Ecto neural progenitor cell (in vitro differentiated cells): ENCODE measurements at regions not wholly inside any gene's neighbourhood (a gene's known extent, or its start where the extent isn't known, plus 50 kb on each side); places are given as distances from the start of the nearest gene placed in this dataset.

Source experiments
- DNase-seq: peaks from one replicate; pipeline ENCODE4 v3.0.0-alpha.2; 2018; ENCODE audit warnings: low spot score

DNA sequence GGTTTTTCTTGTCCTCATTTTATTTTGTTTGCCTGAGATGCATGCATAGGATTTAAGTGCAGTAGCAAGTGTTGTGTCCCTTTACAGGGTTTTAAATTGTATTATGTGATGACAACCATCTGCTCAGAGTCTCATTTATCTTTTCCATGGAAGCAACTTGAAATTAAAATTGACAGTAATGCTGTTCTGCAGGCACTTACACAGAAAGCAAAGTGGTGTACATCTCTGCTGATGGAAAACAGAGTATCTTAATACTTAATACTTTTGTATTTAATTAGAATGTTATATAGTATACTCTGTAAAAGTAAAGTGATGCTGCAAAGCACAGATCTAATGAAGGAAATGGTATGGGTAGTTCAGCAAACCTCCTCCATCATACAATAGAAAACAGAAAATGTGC is 482.9 kb downstream of the POM121L12 start:
- no peak for DNase-seq

DNA sequence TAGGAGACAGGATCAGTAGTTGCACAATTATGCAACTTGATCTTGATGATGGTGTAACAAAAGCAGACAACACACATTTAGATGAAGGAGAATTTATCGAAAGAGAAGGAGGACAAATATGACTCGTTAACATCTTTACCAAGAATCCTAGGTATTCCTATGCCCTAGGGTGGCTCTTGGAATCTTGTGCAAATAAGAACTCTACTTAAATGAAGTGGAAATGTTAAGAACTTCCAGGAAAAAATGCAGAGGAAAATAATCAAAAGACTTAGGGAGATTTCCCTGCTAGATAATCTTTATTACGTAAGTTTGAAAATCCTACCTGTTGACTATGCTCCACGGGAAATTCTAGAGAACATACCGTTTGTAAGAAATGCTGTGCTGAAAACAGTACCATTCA is 485.4 kb downstream of the POM121L12 start:
- no peak for DNase-seq

DNA sequence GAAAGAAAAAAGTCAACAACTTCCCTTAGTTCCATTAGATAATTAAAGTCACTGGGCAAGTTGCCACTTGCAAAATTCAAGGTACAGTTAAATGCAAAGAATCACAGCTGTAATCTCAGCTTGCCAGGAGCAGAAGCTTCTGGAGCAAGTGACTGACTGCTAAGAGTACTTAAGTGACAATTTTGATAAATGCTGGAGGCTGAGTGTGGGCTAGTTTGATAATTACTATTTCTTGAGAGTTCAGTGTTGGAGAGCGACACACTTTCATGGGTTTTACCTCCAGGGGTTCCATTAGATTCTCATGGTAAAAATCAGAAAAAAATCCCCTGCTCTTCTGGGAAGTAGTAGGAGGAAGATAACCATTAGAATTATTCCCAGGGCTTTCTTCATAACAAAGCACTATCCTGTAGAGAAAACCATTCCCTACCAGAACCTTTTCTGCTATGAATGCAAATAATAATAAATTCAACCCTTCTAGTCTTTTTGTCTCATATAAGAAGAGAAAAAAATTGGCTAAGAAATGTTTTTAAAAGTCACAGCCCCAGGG is 486.3 kb downstream of the POM121L12 start:
- DNase-seq = no peak

DNA sequence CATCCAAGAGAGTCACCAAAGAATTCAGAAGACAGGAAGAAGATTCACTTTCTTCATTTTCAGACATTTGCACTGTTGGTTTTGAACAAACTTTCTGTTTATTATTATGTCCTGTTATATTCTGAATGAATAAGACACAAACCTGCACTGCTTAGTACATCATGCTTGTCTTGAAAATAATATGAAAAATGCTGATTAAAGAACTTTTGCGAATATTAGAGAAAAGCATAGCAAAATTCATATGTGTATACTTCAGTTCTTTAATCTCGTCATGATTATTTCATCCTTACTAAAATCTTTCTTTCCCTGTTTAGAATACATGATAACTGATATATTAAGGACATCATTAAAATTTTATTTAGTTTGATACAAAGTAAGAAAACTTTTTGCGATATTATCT is 504.1 kb downstream of the POM121L12 start:
- no peak for DNase-seq

DNA sequence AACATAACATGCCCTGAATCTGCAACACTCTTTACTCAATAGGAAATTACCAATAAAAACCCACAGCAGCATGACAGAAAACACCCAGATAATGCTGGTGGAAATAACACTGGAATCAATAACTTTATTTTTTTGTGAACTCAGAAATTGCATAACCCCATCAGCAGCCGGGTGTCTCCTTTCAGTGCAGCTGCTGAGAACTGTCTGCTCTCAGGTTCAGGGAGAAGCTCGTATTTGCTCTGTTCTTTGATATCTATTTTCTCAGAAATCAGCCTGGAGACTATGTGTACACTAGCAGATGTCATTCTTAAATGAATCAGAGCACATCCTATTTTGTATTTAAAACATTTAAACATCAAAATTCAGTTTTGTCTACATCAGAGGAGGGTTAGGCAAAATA is 506.0 kb downstream of the POM121L12 start:
- DNase-seq = no peak

DNA sequence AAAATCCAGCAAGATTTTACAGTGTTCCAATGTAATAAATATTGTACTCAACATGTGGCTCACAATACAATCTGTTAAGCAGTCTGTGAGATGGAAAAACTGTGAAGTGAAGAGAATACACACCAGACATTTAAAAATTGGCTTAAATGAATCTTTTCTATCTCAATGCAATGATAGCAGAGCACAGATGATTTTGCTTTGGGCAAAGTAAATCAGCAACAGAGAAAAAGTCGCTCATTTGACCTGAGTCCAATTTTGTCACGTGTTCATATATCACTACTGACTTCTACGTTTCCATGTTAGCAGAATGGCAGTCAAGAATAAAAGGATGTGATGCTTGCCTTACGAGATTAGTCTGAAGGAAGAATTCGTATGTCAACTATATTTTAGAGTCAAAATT is 506.7 kb downstream of the POM121L12 start:
- no peak for DNase-seq
